Prostate gland (tissue), 2 donors: ENCODE measurements at regions not wholly inside any gene's neighbourhood (a gene's known extent, or its start where the extent isn't known, plus 50 kb on each side); places are given as distances from the start of the nearest gene placed in this dataset.

Source experiments
- DNase-seq: peaks from one replicate; pipeline ENCODE4 v3.0.0-alpha.2; 2019; ENCODE audit warnings: low spot score
- H3K27ac ChIP-seq, 2 donors: fragments of 200-600 bp; sonication (generic); 2 replicates each; pipeline ENCODE4 v1.5.1; 2017 to 2019
- H3K27me3 ChIP-seq: fragments of 200-600 bp; sonication (generic); replicated peaks from 2 replicates; pipeline ENCODE4 v1.5.1; 2019; ENCODE audit not compliant: insufficient read depth
- H3K36me3 ChIP-seq, 2 donors: fragments of 200-600 bp; sonication (generic); 1 replicate in 1 of 2; 2 replicates in 1 of 2; pipeline versions ENCODE4 v1.5.1 to v1.8.1; 2017 to 2019
- H3K4me1 ChIP-seq: fragments of 200-600 bp; sonication (generic); replicated peaks from 2 replicates; pipeline ENCODE4 v1.5.1; 2019
- H3K4me3 ChIP-seq, 2 donors: fragments of 200-600 bp; sonication (generic); 2 replicates each; pipeline ENCODE4 v1.5.1; 2017 to 2019
- H3K9me3 ChIP-seq: fragments of 200-600 bp; sonication (generic); 2 replicates; pipeline ENCODE4 v1.5.1; 2017
- POLR2A ChIP-seq: fragments of 450-650 bp; IDR thresholded peaks from one replicate; pipeline ENCODE4 v1.6.1; 2016; ENCODE audit warnings: antibody characterized with exemption, mild to moderate bottlenecking
- POLR2AphosphoS5 ChIP-seq: sonication (generic); formaldehyde crosslinking; IDR thresholded peaks from one replicate; pipeline ENCODE4 v1.6.1; 2017; ENCODE audit warnings: antibody characterized with exemption
- WGBS: methylation state at CpG from one replicate; pipeline ENCODE4 v1.1.5; 2018; 5-methylcytosine and 5-hydroxymethylcytosine counted together
- intact Hi-C: fragments of 100-400 bp; cut with DNase I; formaldehyde crosslinking; loops from one replicate; pipeline ENCODE4 v1.14.2; 2022
- TF ChIP-seq, protein P1 (sequence below), 4 experiments: fragments of 200-600 bp in 2 of 4; fragments of 450-650 bp in 2 of 4; sonication (generic) in 2 of 4; IDR thresholded peaks; 1 replicate in 3 of 4; 2 replicates in 1 of 4; pipeline ENCODE4 v1.5.1; 2016 to 2019; ENCODE audit warnings: antibody characterized with exemption in 4 of 4, mild to moderate bottlenecking in 2 of 4, moderate library complexity in 2 of 4

DNA sequence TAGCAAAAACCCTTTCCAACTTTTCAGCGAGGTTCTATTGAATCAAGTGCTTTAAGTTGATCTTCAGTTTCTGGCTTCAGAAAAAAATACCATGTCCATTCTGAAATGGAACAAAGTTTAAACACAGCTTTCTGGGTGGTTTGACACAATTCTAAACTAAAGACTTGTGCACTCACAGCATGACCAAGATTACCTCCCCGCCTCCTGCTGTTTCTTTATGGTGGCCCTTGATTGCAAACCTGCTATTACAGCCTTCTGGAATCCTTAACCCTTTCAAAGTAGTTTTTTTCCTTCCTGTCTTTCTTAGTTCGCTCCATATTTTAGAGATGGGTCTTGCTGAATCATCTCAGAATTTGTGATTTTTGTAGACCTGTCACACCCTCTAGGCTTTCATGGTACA is 135.9 kb upstream of the FBN2 start:
- intact Hi-C loops: no loop called here
- H3K27me3 ChIP-seq: no peaks in the 10 kb centered on the region

DNA sequence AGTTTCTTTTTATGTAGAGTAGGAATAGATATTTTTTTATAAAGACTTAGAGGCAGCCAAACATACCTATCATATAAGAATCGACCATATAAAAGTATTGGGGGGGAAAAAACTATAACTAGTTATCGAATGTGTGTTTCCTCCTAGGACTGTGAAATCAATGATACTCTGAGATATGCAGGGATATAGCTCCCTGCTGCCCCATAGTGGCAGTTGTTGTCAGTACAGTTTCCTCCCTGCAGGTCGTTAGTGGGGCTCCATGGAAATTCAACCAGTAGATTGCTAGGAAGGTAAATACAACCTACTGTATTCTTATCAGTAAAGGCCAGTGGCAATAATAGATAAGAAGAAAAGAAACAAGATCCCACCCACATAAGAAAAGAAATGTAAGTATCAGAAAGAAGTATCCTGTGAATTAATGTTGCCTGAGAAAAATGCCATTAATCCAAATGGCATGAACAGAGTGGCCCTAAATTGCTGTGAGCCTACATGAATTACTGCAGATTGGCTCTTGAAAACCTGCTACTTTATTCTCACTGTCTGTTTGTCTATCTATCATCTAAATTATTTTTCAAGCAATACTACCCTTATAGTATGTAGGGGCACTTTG is 136.9 kb upstream of the FBN2 start:
- H3K9me3 ChIP-seq: no peaks in the 10 kb centered on the region
- no peak for DNase-seq
- intact Hi-C loops: no loop called here
- 69% methylated on average over 3 of the region's 3 CpGs for WGBS
- no peaks in the 10 kb centered on the region for H3K36me3 ChIP-seq
- no peak overlapping the region for H3K4me3 ChIP-seq
- TF ChIP-seq POLR2A (no peak), POLR2AphosphoS5 (no peak)
- TF ChIP-seq, protein P1, sequence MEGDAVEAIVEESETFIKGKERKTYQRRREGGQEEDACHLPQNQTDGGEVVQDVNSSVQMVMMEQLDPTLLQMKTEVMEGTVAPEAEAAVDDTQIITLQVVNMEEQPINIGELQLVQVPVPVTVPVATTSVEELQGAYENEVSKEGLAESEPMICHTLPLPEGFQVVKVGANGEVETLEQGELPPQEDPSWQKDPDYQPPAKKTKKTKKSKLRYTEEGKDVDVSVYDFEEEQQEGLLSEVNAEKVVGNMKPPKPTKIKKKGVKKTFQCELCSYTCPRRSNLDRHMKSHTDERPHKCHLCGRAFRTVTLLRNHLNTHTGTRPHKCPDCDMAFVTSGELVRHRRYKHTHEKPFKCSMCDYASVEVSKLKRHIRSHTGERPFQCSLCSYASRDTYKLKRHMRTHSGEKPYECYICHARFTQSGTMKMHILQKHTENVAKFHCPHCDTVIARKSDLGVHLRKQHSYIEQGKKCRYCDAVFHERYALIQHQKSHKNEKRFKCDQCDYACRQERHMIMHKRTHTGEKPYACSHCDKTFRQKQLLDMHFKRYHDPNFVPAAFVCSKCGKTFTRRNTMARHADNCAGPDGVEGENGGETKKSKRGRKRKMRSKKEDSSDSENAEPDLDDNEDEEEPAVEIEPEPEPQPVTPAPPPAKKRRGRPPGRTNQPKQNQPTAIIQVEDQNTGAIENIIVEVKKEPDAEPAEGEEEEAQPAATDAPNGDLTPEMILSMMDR (IDR thresholded peaks at IDR 0.05): peak in 3 of 4 experiments; percentile 33 to 40 (median 39)
- no peaks in the 10 kb centered on the region for H3K4me1 ChIP-seq
- H3K27ac ChIP-seq: no peak overlapping the region
- H3K27me3 ChIP-seq: no peaks in the 10 kb centered on the region

More for the DNA sequence above, 135.9 kb upstream of the FBN2 start:
- no peak overlapping the region for H3K27ac ChIP-seq
- TF ChIP-seq POLR2AphosphoS5: no peak
- TF ChIP-seq POLR2A: no peak
- TF ChIP-seq, protein P1 (IDR thresholded peaks at IDR 0.05): no peak
- WGBS: 91% methylated on average over 3 of the region's 3 CpGs
- H3K4me1 ChIP-seq: no peaks in the 10 kb centered on the region
- DNase-seq: no peak
- no peak overlapping the region for H3K4me3 ChIP-seq
- H3K36me3 ChIP-seq: no peaks in the 10 kb centered on the region
- H3K9me3 ChIP-seq: no peaks in the 10 kb centered on the region

DNA sequence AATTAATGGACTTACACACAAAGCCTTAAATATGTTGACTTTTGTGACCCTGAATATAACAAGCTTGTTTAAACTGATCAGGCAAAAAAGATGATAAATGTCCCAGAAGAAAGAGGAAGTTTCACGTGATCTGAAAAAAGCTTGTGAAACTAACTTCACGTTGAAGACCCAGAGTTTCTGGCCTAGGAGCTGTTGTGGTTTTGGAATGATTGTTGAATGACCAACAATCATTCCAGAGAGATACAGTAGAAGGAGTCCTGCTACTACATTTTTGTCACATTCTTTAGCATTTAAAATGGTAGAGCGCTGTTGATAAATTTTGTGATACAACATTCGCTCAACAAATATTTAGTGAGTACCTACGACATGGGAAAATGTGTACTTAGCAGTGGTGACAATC is 143.1 kb upstream of the FBN2 start:
- Histone ChIP-seq H3K9me3 (no peaks in the 10 kb centered on the region), H3K36me3 (no peaks in the 10 kb centered on the region), H3K4me3 (no peak overlapping the region), H3K4me1 (no peaks in the 10 kb centered on the region), H3K27ac (no peak overlapping the region), H3K27me3 (no peaks in the 10 kb centered on the region)
- no peak for DNase-seq
- intact Hi-C loops: no loop called here
- WGBS: 85% methylated on average over 5 of the region's 5 CpGs
- TF ChIP-seq, protein P1 (IDR thresholded peaks at IDR 0.05): no peak
- TF ChIP-seq POLR2A: no peak
- TF ChIP-seq POLR2AphosphoS5: no peak

DNA sequence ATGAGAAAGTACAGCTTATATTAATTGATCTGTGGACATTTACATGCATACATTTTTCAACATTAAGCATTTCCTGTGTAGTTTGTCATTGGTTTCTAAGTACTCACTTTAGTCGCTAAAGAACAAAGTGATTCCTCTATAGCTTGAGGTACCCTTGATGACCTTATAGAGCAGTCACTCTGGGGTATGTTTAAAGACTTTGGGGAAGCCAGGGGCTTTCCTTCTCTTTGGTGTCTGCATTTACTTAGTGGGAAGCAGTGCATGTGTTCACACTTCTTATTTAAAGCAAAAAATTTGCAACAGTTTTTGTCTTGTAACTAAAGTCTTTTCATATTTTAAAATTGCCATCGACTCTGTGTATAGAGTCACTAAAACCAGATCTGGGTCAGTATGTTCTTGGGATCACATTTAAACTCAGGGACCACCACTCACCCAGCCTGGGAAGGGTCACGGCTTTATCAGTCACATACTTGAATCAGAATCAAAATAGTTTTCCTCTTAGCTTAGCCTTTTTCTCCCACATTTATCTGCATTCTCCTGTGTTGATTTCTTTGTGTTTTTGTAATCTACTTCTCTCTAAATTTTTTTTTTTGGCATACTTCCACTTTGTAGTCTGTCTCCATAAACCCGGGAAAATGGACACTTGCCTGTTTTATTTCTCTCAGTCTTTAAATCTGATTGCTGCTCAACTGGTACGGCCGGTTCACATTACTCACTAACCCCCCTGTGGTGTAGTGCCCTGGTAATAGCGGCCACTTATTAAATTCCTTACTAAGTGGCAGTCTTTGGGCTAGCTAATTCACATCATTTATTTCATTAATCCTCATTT is 143.9 kb upstream of the FBN2 start:
- H3K36me3 ChIP-seq: no peaks in the 10 kb centered on the region
- H3K27me3 ChIP-seq: no peaks in the 10 kb centered on the region
- H3K4me1 ChIP-seq: no peaks in the 10 kb centered on the region
- no peak overlapping the region for H3K4me3 ChIP-seq
- TF ChIP-seq, protein P1 (IDR thresholded peaks at IDR 0.05): no peak
- TF ChIP-seq POLR2AphosphoS5 (no peak), POLR2A (no peak)
- H3K9me3 ChIP-seq: no peaks in the 10 kb centered on the region
- 34% methylated on average over 7 of the region's 7 CpGs for WGBS
- no peak overlapping the region for H3K27ac ChIP-seq
- intact Hi-C loops: no loop called here
- DNase-seq: peak; percentile 29

DNA sequence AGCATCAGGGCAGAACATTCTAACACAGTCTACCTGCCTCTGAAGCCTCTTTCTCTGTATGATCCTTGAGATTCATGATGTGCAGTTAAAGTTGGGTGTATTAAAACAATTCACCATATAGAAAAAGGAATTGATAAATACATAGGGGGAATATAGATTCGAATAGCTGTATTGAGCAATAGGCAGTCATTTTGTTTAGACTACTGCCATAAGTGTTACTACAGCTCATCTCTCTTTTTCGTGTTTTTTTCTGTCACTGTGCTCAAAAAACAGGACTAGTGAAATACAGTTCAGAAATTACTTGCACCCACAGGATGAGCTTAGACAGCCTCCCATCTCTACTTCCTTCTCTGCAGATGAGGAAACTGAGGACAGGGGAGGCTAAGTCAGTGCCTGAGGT is 144.6 kb upstream of the FBN2 start:
- Histone ChIP-seq H3K4me3 (no peak overlapping the region), H3K27me3 (no peaks in the 10 kb centered on the region), H3K27ac (no peak overlapping the region), H3K4me1 (no peaks in the 10 kb centered on the region), H3K9me3 (no peaks in the 10 kb centered on the region), H3K36me3 (no peaks in the 10 kb centered on the region)
- TF ChIP-seq, protein P1 (IDR thresholded peaks at IDR 0.05): no peak
- TF ChIP-seq POLR2AphosphoS5 (no peak), POLR2A (no peak)
- no peak for DNase-seq
- 77% methylated on average over 2 of the region's 2 CpGs for whole genome bisulfite sequencing
- intact Hi-C loops: no loop called here
